ENCODE measurements at regions not wholly inside any gene's neighbourhood (a gene's known extent, or its start where the extent isn't known, plus 50 kb on each side); places are given as distances from the start of the nearest gene placed in this dataset.

DNA sequence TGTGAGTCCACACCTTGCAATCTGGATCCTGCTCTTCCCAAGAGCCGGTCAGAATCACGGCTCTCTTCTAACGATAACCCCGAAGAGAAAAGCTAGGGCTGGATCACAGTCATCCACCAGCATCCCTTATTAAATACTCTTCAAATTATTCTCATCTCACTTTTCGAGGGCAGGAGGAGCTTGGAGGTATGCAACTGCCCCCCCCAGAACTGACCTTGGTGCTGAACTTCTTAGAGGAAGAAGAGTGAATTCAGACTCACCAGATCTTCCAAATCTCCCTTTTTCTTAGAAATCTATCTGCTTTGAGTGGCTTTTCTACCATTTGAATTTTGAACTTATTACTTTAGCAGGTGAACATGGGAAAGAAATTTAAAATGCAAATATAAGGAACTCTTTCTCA lies 75.7 kb downstream of the MED10 start:
- TF ChIP-seq POLR2A (IDR thresholded peaks at IDR 0.05; ENCODE audit: low read length) (no peak), GATA1 (IDR thresholded peaks at IDR 0.05; ENCODE audit: low read depth, low read length) (no peak)

Measured in erythroblast (primary cell).